Urinary bladder (tissue), 3 donors: ENCODE measurements at regions not wholly inside any gene's neighbourhood (a gene's known extent, or its start where the extent isn't known, plus 50 kb on each side); places are given as distances from the start of the nearest gene placed in this dataset.
"Not testable (repeated sequence)": the region's sequence is repeated elsewhere in the genome, so short reads cannot be mapped to it uniquely, and the experiment has no call there.

Experiments
- DNase-seq: peaks from one replicate; pipeline ENCODE4 v3.0.0-alpha.2; 2015; ENCODE audit errors: extremely low spot score
- H3K27ac ChIP-seq: one replicate; pipeline ENCODE4 v1.5.1; 2013; ENCODE audit warnings: low read depth, mild to moderate bottlenecking, moderate library complexity
- H3K36me3 ChIP-seq: one replicate; pipeline ENCODE4 v1.6.1; 2013; ENCODE audit warnings: mild to moderate bottlenecking, moderate library complexity; ENCODE audit not compliant: insufficient read depth
- H3K4me1 ChIP-seq: one replicate; pipeline ENCODE4 v1.6.1; 2013; ENCODE audit warnings: mild to moderate bottlenecking, moderate library complexity; ENCODE audit not compliant: insufficient read depth
- H3K4me3 ChIP-seq: one replicate; pipeline ENCODE4 v1.5.1; 2013; ENCODE audit warnings: low read depth, low read length
- WGBS: extraction: QIAGEN DNeasy Blood & Tissue Kit; methylation state at CpG from one replicate; pipeline ENCODE4 v1.1.7; 2013; 5-methylcytosine and 5-hydroxymethylcytosine counted together
- donor health status: healthy with polysubstance abuse.
- donor health status: healthy.

DNA sequence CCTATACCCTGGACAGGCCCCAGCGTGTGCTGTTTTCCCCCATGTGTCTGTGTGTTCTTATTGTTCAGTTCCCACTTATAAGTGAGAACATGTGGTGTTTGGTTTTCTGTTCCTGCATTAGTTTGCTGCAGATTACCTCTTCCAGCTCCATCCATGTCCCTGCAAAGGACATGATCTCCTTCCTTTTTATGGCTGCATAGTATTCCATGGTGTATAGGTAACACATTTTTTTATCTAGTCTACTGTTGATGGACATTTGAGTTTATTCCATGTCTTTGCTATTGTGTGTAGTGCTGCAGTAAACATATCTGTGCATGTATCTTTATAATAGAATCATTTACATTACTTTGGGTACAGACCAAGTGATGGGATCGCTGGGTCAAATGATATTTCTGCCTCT lies 703.6 kb upstream of the CTNND2 start:
- H3K4me3 ChIP-seq, DNase-seq, H3K36me3 ChIP-seq, H3K27ac ChIP-seq, H3K4me1 ChIP-seq: not testable (repeated sequence)
- 46% methylated on average over 2 of the region's 2 CpGs for WGBS

DNA sequence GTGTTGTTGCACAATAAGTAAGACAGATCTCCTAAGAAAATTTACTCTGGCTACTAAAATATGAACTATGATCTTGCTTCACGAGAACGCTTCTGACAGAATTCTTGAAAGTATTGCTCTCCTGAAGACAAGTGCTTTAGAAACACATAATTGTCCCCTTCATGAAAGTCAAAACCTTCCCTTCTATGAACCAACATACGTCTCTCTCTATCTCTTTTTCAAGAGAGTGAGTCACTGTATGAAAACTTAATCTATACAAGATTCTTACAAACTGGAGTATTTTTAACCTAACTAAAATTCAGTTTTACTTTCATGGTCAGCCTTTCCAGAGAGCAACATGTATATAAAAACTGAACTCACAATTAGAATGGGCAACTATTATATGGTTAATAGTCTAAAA lies 688.0 kb upstream of the CTNND2 start:
- no peak overlapping the region for H3K4me3 ChIP-seq
- no peaks in the 10 kb centered on the region for H3K36me3 ChIP-seq
- WGBS = 73% methylated on average over 3 of the region's 3 CpGs
- DNase-seq = no peak
- H3K27ac ChIP-seq = no peak overlapping the region
- no peaks in the 10 kb centered on the region for H3K4me1 ChIP-seq

GRCh38 chr5:12586406-12586805 lies 682.2 kb upstream of the CTNND2 start:
- H3K27ac ChIP-seq = no peak overlapping the region
- DNase-seq = no peak
- H3K4me3 ChIP-seq = no peak overlapping the region
- H3K36me3 ChIP-seq = no peaks in the 10 kb centered on the region
- H3K4me1 ChIP-seq = no peaks in the 10 kb centered on the region

- H3K27ac ChIP-seq, H3K4me1 ChIP-seq, DNase-seq, H3K4me3 ChIP-seq, H3K36me3 ChIP-seq: not testable (repeated sequence)
- WGBS = 90% methylated on average over 13 of the region's 13 CpGs
Observed at GRCh38 chr5:12578803-12579202, 674.6 kb upstream of the CTNND2 start.

GRCh38 chr5:12576953-12577352 lies 672.7 kb upstream of the CTNND2 start:
- 98% methylated on average over 1 of the region's 1 CpG for WGBS
- H3K36me3 ChIP-seq, H3K4me3 ChIP-seq, H3K4me1 ChIP-seq, DNase-seq, H3K27ac ChIP-seq: not testable (repeated sequence)

- DNase-seq, H3K27ac ChIP-seq, H3K4me1 ChIP-seq, H3K4me3 ChIP-seq, H3K36me3 ChIP-seq: not testable (repeated sequence)
- WGBS = 95% methylated on average over 52 of the region's 56 CpGs
Observed at GRCh38 chr5:12574298-12575093, 670.2 kb upstream of the CTNND2 start.

GRCh38 chr5:12573916-12574297 lies 669.7 kb upstream of the CTNND2 start:
- WGBS = 97% methylated on average over 30 of the region's 30 CpGs
- DNase-seq, H3K4me3 ChIP-seq, H3K36me3 ChIP-seq, H3K4me1 ChIP-seq, H3K27ac ChIP-seq: not testable (repeated sequence)

- 85% methylated on average over 1 of the region's 1 CpG for WGBS
- Histone ChIP-seq H3K4me1 (no peaks in the 10 kb centered on the region), H3K36me3 (no peaks in the 10 kb centered on the region), H3K27ac (no peak overlapping the region), H3K4me3 (no peak overlapping the region)
- DNase-seq = no peak
Observed at GRCh38 chr5:12570688-12571087, 666.4 kb upstream of the CTNND2 start.

GRCh38 chr5:12566441-12566840 lies 662.2 kb upstream of the CTNND2 start:
- WGBS = 88% methylated on average over 1 of the region's 1 CpG
- H3K4me3 ChIP-seq = no peak overlapping the region
- H3K36me3 ChIP-seq = no peaks in the 10 kb centered on the region
- DNase-seq = no peak
- H3K27ac ChIP-seq = no peak overlapping the region
- no peaks in the 10 kb centered on the region for H3K4me1 ChIP-seq

- no peaks in the 10 kb centered on the region for H3K36me3 ChIP-seq
- no peak overlapping the region for H3K4me3 ChIP-seq
- no peak overlapping the region for H3K27ac ChIP-seq
- no peaks in the 10 kb centered on the region for H3K4me1 ChIP-seq
- WGBS = 71% methylated on average over 2 of the region's 2 CpGs
- DNase-seq = no peak
Observed at GRCh38 chr5:12557012-12557411, 652.8 kb upstream of the CTNND2 start.

GRCh38 chr5:12526113-12526512 lies 621.9 kb upstream of the CTNND2 start:
- WGBS = 58% methylated on average over 1 of the region's 1 CpG
- H3K4me1 ChIP-seq = no peaks in the 10 kb centered on the region
- H3K36me3 ChIP-seq = no peaks in the 10 kb centered on the region
- no peak for DNase-seq
- no peak overlapping the region for H3K27ac ChIP-seq
- no peak overlapping the region for H3K4me3 ChIP-seq

DNA sequence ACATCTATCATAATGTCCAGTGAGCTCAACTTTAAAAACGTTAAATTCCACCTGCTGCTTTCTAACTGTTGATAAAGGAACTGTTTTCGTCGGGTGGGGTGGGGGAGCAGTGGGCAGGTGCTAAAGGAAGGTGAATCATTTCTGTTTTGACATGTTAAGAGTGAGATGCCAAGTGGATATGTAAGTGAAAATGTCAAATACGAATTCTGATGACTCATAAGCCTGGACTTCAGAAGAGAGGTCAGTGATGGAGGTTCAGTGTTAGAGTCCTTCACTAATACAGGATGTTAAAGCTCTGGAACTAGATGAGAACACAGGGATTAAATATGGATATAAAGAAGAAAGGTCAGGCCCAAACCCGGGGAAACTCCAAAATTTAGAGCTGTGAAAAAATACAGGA lies 617.9 kb upstream of the CTNND2 start:
- no peaks in the 10 kb centered on the region for H3K4me1 ChIP-seq
- H3K27ac ChIP-seq = no peak overlapping the region
- DNase-seq = no peak
- H3K4me3 ChIP-seq = no peak overlapping the region
- H3K36me3 ChIP-seq = no peaks in the 10 kb centered on the region
- 70% methylated on average over 5 of the region's 5 CpGs for WGBS

DNA sequence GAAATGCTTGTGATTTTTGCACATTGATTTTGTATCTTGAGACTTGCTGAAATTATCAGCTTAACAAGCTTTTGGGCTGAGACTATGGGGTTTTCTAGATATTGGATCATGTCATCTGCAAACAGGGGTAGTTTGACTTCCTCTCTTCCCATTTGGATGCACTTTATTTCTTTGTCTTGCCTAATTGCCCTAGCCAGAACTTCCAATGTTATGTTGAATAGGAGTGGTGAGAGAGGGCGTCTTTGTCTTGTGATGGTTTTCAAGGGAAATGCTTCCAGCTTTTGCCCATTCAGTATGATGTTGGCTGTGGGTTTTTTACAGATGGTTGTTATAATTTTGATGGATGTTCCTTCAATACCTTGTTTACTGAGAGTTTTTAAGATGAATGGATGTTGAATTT lies 600.7 kb upstream of the CTNND2 start:
- H3K27ac ChIP-seq, H3K4me3 ChIP-seq, H3K36me3 ChIP-seq, H3K4me1 ChIP-seq, DNase-seq: not testable (repeated sequence)
- 78% methylated on average over 1 of the region's 1 CpG for WGBS

DNA sequence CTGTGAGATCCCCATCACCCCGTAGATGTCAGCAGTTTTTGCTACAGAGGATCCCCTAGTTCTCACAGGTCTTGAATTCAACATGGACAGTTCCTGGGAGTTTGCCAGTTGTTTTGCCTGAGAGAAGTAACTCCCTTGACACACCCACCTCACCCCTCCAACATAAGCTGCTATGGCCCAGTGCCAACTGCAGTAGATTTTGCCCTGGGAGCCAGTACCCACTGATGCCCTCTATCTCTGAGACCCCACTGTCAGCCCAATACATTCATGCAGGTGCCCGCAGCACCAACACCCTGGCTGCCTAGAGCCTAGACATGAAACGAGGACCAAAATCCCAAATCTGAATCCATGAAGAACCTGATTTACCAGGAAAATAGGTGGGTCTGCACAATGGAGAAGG lies 583.9 kb upstream of the CTNND2 start:
- no peak for DNase-seq
- WGBS = 81% methylated on average over 3 of the region's 3 CpGs
- Histone ChIP-seq H3K4me3 (no peak overlapping the region), H3K27ac (no peak overlapping the region), H3K4me1 (no peaks in the 10 kb centered on the region), H3K36me3 (no peaks in the 10 kb centered on the region)

DNA sequence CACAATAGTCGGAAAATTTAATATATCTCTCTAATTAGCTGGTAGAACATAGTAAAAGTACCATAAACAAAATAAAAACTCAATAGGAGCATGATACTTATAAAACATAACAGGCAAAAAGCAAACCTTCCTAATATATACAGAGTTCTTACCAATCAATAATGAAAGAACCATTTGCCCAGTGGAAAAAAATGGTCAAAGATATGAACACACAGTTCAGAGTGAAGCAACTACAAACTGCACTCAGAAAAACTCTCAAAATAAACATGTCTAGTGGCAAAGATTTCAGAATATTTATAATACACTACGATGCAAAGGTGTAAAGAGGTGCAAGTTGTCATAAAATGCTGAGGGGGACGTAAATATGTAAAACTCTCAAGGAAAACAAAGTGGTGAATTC lies 576.2 kb upstream of the CTNND2 start:
- Histone ChIP-seq H3K4me3 (no peak overlapping the region), H3K27ac (no peak overlapping the region), H3K4me1 (no peaks in the 10 kb centered on the region), H3K36me3 (no peaks in the 10 kb centered on the region)
- no peak for DNase-seq
- WGBS = 76% methylated on average over 3 of the region's 3 CpGs
